A673 (cell line): ENCODE measurements at regions not wholly inside any gene's neighbourhood (a gene's known extent, or its start where the extent isn't known, plus 50 kb on each side); places are given as distances from the start of the nearest gene placed in this dataset.

Source experiments
- CTCF ChIP-seq: fragments of 300-800, 200-600 bp; sonication (generic); conservative IDR thresholded peaks from 2 replicates; pipeline ENCODE4 v1.5.1; 2017; ENCODE audit warnings: low read depth, mild to moderate bottlenecking, antibody characterized with exemption, low read length, moderate library complexity, mixed read lengths
- EZH2 ChIP-seq: fragments of 200-600 bp; sonication (generic); IDR thresholded peaks from 2 replicates; pipeline ENCODE4 v1.6.1; 2017; ENCODE audit warnings: borderline replicate concordance, low read depth, mild to moderate bottlenecking, mixed read lengths, antibody characterized with exemption, low read length; ENCODE audit not compliant: poor library complexity, severe bottlenecking

GRCh38 chr9:29906065-29906464 is 2332.8 kb upstream of the C9orf72 start:
- TF ChIP-seq CTCF (no peak), EZH2 (no peak)
